Subcutaneous abdominal adipose tissue (tissue), 5 donors: ENCODE measurements at regions not wholly inside any gene's neighbourhood (a gene's known extent, or its start where the extent isn't known, plus 50 kb on each side); places are given as distances from the start of the nearest gene placed in this dataset.

Experiments
- H3K27ac ChIP-seq: one replicate; pipeline ENCODE4 v1.7.0; 2013; ENCODE audit warnings: low read depth, mild to moderate bottlenecking, inconsistent platforms, low read length, moderate library complexity
- H3K27me3 ChIP-seq, 5 donors: one replicate each; pipeline ENCODE4 v1.7.0; 2013; ENCODE audit warnings: low read length in 5 of 5, inconsistent platforms in 1 of 5; ENCODE audit not compliant: control insufficient read depth in 5 of 5, insufficient read depth in 4 of 5
- H3K36me3 ChIP-seq, 5 donors: one replicate each; pipeline ENCODE4 v1.7.0; 2013; ENCODE audit warnings: low read length in 5 of 5; ENCODE audit not compliant: control insufficient read depth in 5 of 5, insufficient read depth in 5 of 5
- H3K4me1 ChIP-seq, 5 donors: one replicate each; pipeline ENCODE4 v1.7.0; 2013; ENCODE audit warnings: low read length in 5 of 5, mild to moderate bottlenecking in 3 of 5, moderate library complexity in 1 of 5; ENCODE audit not compliant: control insufficient read depth in 5 of 5, insufficient read depth in 5 of 5
- H3K4me3 ChIP-seq, 5 donors: one replicate each; pipeline ENCODE4 v1.7.0; 2013; ENCODE audit warnings: low read length in 5 of 5, low read depth in 1 of 5
- H3K9ac ChIP-seq, 5 donors: one replicate each; pipeline ENCODE4 v1.7.0; 2013; ENCODE audit warnings: low read length in 5 of 5, mild to moderate bottlenecking in 4 of 5, moderate library complexity in 3 of 5
- H3K9me3 ChIP-seq, 5 donors: one replicate each; pipeline ENCODE4 v1.7.0; 2013; ENCODE audit warnings: low read length in 5 of 5; ENCODE audit not compliant: control insufficient read depth in 5 of 5
- donor health status: healthy.
- donor health status: healthy.
- donor health status: healthy.
- donor health status: healthy.
- donor health status: healthy.

GRCh38 chr1:191016765-191017164 lies 539.1 kb upstream of the BRINP3 start:
- H3K36me3 ChIP-seq: no peaks in the 10 kb centered on the region
- H3K4me1 ChIP-seq: no peaks in the 10 kb centered on the region
- H3K4me3 ChIP-seq: no peak overlapping the region
- H3K9me3 ChIP-seq: peaks cover 0 to 6% (median 0%) of the 10 kb centered on the region in 5 donors
- no peak overlapping the region for H3K27ac ChIP-seq
- no peaks in the 10 kb centered on the region for H3K27me3 ChIP-seq
- no peak overlapping the region for H3K9ac ChIP-seq

GRCh38 chr1:191022856-191023255 lies 545.2 kb upstream of the BRINP3 start:
- Histone ChIP-seq H3K27me3 (no peaks in the 10 kb centered on the region), H3K36me3 (no peaks in the 10 kb centered on the region), H3K4me1 (no peaks in the 10 kb centered on the region), H3K27ac (no peak overlapping the region), H3K9me3 (peaks cover 0 to 4% (median 1%) of the 10 kb centered on the region in 5 donors), H3K9ac (no peak overlapping the region), H3K4me3 (no peak overlapping the region)

GRCh38 chr1:191025896-191026642 lies 548.4 kb upstream of the BRINP3 start:
- H3K9me3 ChIP-seq: peaks cover 0 to 4% (median 3%) of the 10 kb centered on the region in 5 donors
- no peaks in the 10 kb centered on the region for H3K36me3 ChIP-seq
- H3K4me3 ChIP-seq: no peak overlapping the region
- H3K27ac ChIP-seq: no peak overlapping the region
- no peaks in the 10 kb centered on the region for H3K4me1 ChIP-seq
- H3K27me3 ChIP-seq: no peaks in the 10 kb centered on the region
- H3K9ac ChIP-seq: no peak overlapping the region

GRCh38 chr1:191026828-191027227 lies 549.2 kb upstream of the BRINP3 start:
- H3K9me3 ChIP-seq: peaks cover 0 to 4% (median 3%) of the 10 kb centered on the region in 5 donors
- H3K27me3 ChIP-seq: no peaks in the 10 kb centered on the region
- no peak overlapping the region for H3K27ac ChIP-seq
- H3K4me1 ChIP-seq: no peaks in the 10 kb centered on the region
- H3K9ac ChIP-seq: no peak overlapping the region
- no peaks in the 10 kb centered on the region for H3K36me3 ChIP-seq
- H3K4me3 ChIP-seq: no peak overlapping the region

GRCh38 chr1:191034132-191034531 lies 556.5 kb upstream of the BRINP3 start:
- H3K4me3 ChIP-seq: no peak overlapping the region
- H3K9ac ChIP-seq: no peak overlapping the region
- H3K36me3 ChIP-seq: no peaks in the 10 kb centered on the region
- no peaks in the 10 kb centered on the region for H3K27me3 ChIP-seq
- no peaks in the 10 kb centered on the region for H3K9me3 ChIP-seq
- no peaks in the 10 kb centered on the region for H3K4me1 ChIP-seq
- H3K27ac ChIP-seq: no peak overlapping the region

- no peaks in the 10 kb centered on the region for H3K27me3 ChIP-seq
- no peak overlapping the region for H3K9ac ChIP-seq
- no peaks in the 10 kb centered on the region for H3K9me3 ChIP-seq
- no peaks in the 10 kb centered on the region for H3K4me1 ChIP-seq
- H3K4me3 ChIP-seq: no peak overlapping the region
- H3K36me3 ChIP-seq: no peaks in the 10 kb centered on the region
- no peak overlapping the region for H3K27ac ChIP-seq
Observed at GRCh38 chr1:191043066-191043465, 565.4 kb upstream of the BRINP3 start.

- Histone ChIP-seq H3K4me1 (no peaks in the 10 kb centered on the region), H3K27me3 (no peaks in the 10 kb centered on the region), H3K9me3 (no peaks in the 10 kb centered on the region), H3K36me3 (no peaks in the 10 kb centered on the region), H3K4me3 (no peak overlapping the region), H3K27ac (no peak overlapping the region), H3K9ac (no peak overlapping the region)
Observed at GRCh38 chr1:191049781-191050180, 572.1 kb upstream of the BRINP3 start.

- Histone ChIP-seq H3K27me3 (no peaks in the 10 kb centered on the region), H3K36me3 (no peaks in the 10 kb centered on the region), H3K9ac (no peak overlapping the region), H3K27ac (no peak overlapping the region), H3K9me3 (no peaks in the 10 kb centered on the region), H3K4me3 (no peak overlapping the region), H3K4me1 (no peaks in the 10 kb centered on the region)
Observed at GRCh38 chr1:191052888-191053287, 575.2 kb upstream of the BRINP3 start.

- no peaks in the 10 kb centered on the region for H3K27me3 ChIP-seq
- H3K27ac ChIP-seq: no peak overlapping the region
- H3K4me3 ChIP-seq: no peak overlapping the region
- no peaks in the 10 kb centered on the region for H3K36me3 ChIP-seq
- no peaks in the 10 kb centered on the region for H3K4me1 ChIP-seq
- H3K9me3 ChIP-seq: no peaks in the 10 kb centered on the region
- no peak overlapping the region for H3K9ac ChIP-seq
Observed at GRCh38 chr1:191065346-191065745, 587.7 kb upstream of the BRINP3 start.

- no peak overlapping the region for H3K27ac ChIP-seq
- H3K36me3 ChIP-seq: no peaks in the 10 kb centered on the region
- H3K27me3 ChIP-seq: no peaks in the 10 kb centered on the region
- H3K4me1 ChIP-seq: no peaks in the 10 kb centered on the region
- H3K9me3 ChIP-seq: no peaks in the 10 kb centered on the region
- H3K4me3 ChIP-seq: no peak overlapping the region
- H3K9ac ChIP-seq: no peak overlapping the region
Observed at GRCh38 chr1:191065771-191066170, 588.1 kb upstream of the BRINP3 start.
